Panc1 (cell line): ENCODE measurements at regions not wholly inside any gene's neighbourhood (a gene's known extent, or its start where the extent isn't known, plus 50 kb on each side); places are given as distances from the start of the nearest gene placed in this dataset.

Experiments
- CTCF ChIP-seq: fragments of 450-650 bp; IDR thresholded peaks from 2 replicates; pipeline ENCODE4 v1.5.1; 2017; ENCODE audit warnings: mild to moderate bottlenecking
- POLR2AphosphoS5 ChIP-seq: IDR thresholded peaks from 2 replicates; pipeline ENCODE4 v1.6.1; 2012; ENCODE audit warnings: mild to moderate bottlenecking, low read depth, low read length, moderate library complexity
- REST ChIP-seq, 2 experiments: IDR thresholded peaks; 2 replicates each; pipeline ENCODE4 v1.6.1; 2011 to 2012; ENCODE audit warnings: low read depth in 2 of 2, control low read depth in 1 of 2, low read length in 1 of 2, mild to moderate bottlenecking in 1 of 2, moderate library complexity in 1 of 2; ENCODE audit not compliant: insufficient read depth in 1 of 2
- TCF7L2 ChIP-seq: IDR thresholded peaks from 2 replicates; pipeline ENCODE4 v1.6.1; 2011; ENCODE audit warnings: mild to moderate bottlenecking, low read depth, low read length, inconsistent platforms

- TF ChIP-seq CTCF (no peak), REST (IDR thresholded peaks at IDR 0.05; ENCODE audit: insufficient read depth in 1 of 2, low read depth in 2 of 2, low read length in 1 of 2) (no peak), TCF7L2 (no peak), POLR2AphosphoS5 (no peak)
Observed at GRCh38 chr14:95608637-95609235, 73.9 kb downstream of the GLRX5 start.
